ENCODE measurements at regions not wholly inside any gene's neighbourhood (a gene's known extent, or its start where the extent isn't known, plus 50 kb on each side); places are given as distances from the start of the nearest gene placed in this dataset.

DNA sequence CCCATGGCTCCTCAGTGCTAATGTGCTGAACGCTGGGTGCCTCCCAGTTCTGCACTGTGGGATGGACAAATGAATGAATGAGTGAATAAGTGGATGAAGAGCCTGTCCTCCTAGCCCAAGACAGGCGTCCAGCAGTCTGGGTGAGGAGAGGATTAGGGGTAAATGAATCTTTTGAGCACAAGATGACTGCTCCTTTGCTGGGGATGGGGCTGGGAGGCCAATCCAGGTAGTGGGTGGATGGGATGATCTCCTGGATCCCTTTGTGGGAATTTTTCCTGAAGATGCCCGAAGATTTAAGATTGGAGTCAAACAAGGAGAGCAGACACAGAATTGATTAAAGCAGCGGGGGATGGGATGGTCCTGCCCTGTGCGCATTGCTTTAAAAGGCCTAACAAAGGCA lies 65.3 kb upstream of the MLN start (continued):
- TF ChIP-seq, protein P1, sequence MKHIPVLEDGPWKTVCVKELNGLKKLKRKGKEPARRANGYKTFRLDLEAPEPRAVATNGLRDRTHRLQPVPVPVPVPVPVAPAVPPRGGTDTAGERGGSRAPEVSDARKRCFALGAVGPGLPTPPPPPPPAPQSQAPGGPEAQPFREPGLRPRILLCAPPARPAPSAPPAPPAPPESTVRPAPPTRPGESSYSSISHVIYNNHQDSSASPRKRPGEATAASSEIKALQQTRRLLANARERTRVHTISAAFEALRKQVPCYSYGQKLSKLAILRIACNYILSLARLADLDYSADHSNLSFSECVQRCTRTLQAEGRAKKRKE (CRISPR knock-in tag; IDR thresholded peaks at IDR 0.05; ENCODE audit: low read depth) = no peak
- no peak for TF ChIP-seq CHD2 (IDR thresholded peaks at IDR 0.05; ENCODE audit: low read length, partially characterized antibody)

- Histone ChIP-seq H3K4me1 (no peaks in the 10 kb centered on the region), H3K4me3 (no peak overlapping the region), H3K9me3 (no peaks in the 10 kb centered on the region), H3K4me2 (no peak overlapping the region), H3K27ac (no peak overlapping the region)
- ChIA-PET CTCF (interaction anchor here (1.5 kb wide), 1 partner anchor 11 kb away, joined by 3 read pairs; no protein-coding TSS in a partner anchor), POLR2A (no interaction called here)
- FAIRE-seq (no peak), ATAC-seq (no peak), DNase-seq (ENCODE audit: low read depth in 1 of 2, low spot score in 1 of 2) (no peak)
- WGBS (ENCODE audit: missing lambda C conversion rate) = 89% methylated on average over 3 of the region's 3 CpGs
- TF ChIP-seq HOXB13 (CRISPR knock-in tag; IDR thresholded peaks at IDR 0.05; ENCODE audit: low read depth) (no peak), BHLHE40 (IDR thresholded peaks at IDR 0.05; ENCODE audit: low read depth, low read length) (no peak), CBX8 (IDR thresholded peaks at IDR 0.05) (no peak), HDAC2 (IDR thresholded peaks at IDR 0.05) (no peak), PHF8 (IDR thresholded peaks at IDR 0.05; ENCODE audit: borderline replicate concordance, low read depth) (no peak), FOSB (CRISPR knock-in tag; IDR thresholded peaks at IDR 0.05) (no peak), KDM1A (IDR thresholded peaks at IDR 0.05; ENCODE audit: low read depth) (no peak), ELK1 (IDR thresholded peaks at IDR 0.05; ENCODE audit: low read depth, low read length) (no peak), RCOR1 (IDR thresholded peaks at IDR 0.05; ENCODE audit: low read depth, low read length) (no peak), NPAS2 (CRISPR knock-in tag; IDR thresholded peaks at IDR 0.05; ENCODE audit: borderline replicate concordance) (no peak), ZC3H11A (IDR thresholded peaks at IDR 0.05) (no peak)
- TF ChIP-seq, protein P2, sequence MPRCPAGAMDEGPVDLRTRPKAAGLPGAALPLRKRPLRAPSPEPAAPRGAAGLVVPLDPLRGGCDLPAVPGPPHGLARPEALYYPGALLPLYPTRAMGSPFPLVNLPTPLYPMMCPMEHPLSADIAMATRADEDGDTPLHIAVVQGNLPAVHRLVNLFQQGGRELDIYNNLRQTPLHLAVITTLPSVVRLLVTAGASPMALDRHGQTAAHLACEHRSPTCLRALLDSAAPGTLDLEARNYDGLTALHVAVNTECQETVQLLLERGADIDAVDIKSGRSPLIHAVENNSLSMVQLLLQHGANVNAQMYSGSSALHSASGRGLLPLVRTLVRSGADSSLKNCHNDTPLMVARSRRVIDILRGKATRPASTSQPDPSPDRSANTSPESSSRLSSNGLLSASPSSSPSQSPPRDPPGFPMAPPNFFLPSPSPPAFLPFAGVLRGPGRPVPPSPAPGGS (IDR thresholded peaks at IDR 0.05) = no peak
- TF ChIP-seq, protein P3, sequence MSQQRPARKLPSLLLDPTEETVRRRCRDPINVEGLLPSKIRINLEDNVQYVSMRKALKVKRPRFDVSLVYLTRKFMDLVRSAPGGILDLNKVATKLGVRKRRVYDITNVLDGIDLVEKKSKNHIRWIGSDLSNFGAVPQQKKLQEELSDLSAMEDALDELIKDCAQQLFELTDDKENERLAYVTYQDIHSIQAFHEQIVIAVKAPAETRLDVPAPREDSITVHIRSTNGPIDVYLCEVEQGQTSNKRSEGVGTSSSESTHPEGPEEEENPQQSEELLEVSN (IDR thresholded peaks at IDR 0.05; ENCODE audit: borderline replicate concordance, low read depth) = no peak
These were observed 64.3 kb upstream of the MLN start for GRCh38 chr6:33868141-33868540.

- H3K4me1 ChIP-seq = no peaks in the 10 kb centered on the region
- TF ChIP-seq HOXB5 (CRISPR knock-in tag; IDR thresholded peaks at IDR 0.05) = no peak
- ATAC-seq = no peak
- H3K9me3 ChIP-seq = no peaks in the 10 kb centered on the region
- POLR2A ChIA-PET = no interaction called here
- H3K4me3 ChIP-seq = no peak overlapping the region
- FAIRE-seq = no peak
- DNase-seq (ENCODE audit: low read depth in 1 of 2, low spot score in 1 of 2) = no peak
- CTCF ChIA-PET = interaction anchor here (1.1 kb wide), 1 partner anchor 190 kb away, joined by 3 read pairs; no protein-coding TSS in a partner anchor
- no peak overlapping the region for H3K4me2 ChIP-seq
- WGBS (ENCODE audit: missing lambda C conversion rate) = 85% methylated on average over 4 of the region's 4 CpGs
- H3K27ac ChIP-seq = no peak overlapping the region
These were observed 61.8 kb upstream of the MLN start for GRCh38 chr6:33865478-33866077.

DNA sequence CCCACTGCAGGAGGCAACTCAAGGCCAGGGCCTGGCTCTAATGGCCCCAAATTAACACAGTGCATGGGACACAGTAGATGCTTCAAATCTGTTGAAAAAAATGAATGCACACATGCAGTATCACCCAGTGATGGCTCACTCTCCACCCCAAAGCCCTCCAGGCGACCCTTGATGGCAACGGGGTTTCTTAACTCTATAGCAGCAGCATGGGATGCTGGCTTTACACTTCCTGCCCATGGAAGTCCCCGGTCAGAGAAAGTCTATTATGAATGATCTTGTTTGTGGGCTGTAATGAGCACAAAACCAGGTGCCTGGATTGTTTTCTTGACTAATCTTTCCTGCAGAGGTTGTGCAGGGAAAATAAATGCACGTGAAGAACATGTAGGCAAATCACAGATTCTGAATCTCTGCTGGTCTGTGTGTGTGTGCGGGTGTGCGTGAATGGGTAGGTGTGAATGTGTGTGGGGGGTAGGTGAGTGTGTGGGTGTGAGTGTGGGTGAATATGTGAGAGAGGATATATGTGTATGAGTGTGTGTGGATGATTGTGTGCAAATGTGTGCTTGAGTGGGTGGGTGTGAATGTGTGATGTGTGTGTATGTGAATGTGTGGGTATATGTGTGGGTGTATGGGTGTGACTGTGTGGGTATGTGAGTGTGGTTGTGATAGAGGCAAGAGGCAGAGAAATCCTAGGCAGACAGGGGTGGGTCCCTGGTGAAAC lies 60.1 kb upstream of the MLN start:
- DNase-seq (ENCODE audit: low read depth in 1 of 2, low spot score in 1 of 2) (no peak), FAIRE-seq (no peak), ATAC-seq (no peak)
- ChIA-PET CTCF (interaction anchor here (1.1 kb wide), 1 partner anchor 191 kb away, joined by 3 read pairs; no protein-coding TSS in a partner anchor), POLR2A (no interaction called here)
- Histone ChIP-seq H3K9me3 (no peaks in the 10 kb centered on the region), H3K4me1 (no peaks in the 10 kb centered on the region), H3K27ac (no peak overlapping the region), H3K4me3 (no peak overlapping the region), H3K4me2 (no peak overlapping the region)
- 80% methylated on average over 6 of the region's 6 CpGs for WGBS (ENCODE audit: missing lambda C conversion rate)
- TF ChIP-seq EHMT2 (IDR thresholded peaks at IDR 0.05; ENCODE audit: low read depth) (no peak), JUNB (IDR thresholded peaks at IDR 0.05) (no peak), ELK1 (IDR thresholded peaks at IDR 0.05; ENCODE audit: low read depth, low read length) (no peak), NPAS2 (CRISPR knock-in tag; IDR thresholded peaks at IDR 0.05; ENCODE audit: borderline replicate concordance) (no peak), BHLHE40 (IDR thresholded peaks at IDR 0.05; ENCODE audit: low read depth, low read length) (no peak), PHF8 (IDR thresholded peaks at IDR 0.05; ENCODE audit: borderline replicate concordance, low read depth) (no peak), NR3C1 (IDR thresholded peaks at IDR 0.05) (no peak), HOXB5 (CRISPR knock-in tag; IDR thresholded peaks at IDR 0.05) (no peak), KDM5A (IDR thresholded peaks at IDR 0.05) (no peak), ZNF302 (CRISPR knock-in tag; IDR thresholded peaks at IDR 0.05) (no peak), CBX8 (IDR thresholded peaks at IDR 0.05) (no peak)
- TF ChIP-seq, protein P4, sequence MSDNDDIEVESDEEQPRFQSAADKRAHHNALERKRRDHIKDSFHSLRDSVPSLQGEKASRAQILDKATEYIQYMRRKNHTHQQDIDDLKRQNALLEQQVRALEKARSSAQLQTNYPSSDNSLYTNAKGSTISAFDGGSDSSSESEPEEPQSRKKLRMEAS (IDR thresholded peaks at IDR 0.05) = no peak

All from A549 (cell line).